Stimulated activated CD4-positive, alpha-beta T cell treated with anti-CD3 and anti-CD28 coated beads, Interleukin-1b, Interleukin-23, amount 100 ng/mL, for 24 hours (primary cell): ENCODE measurements at regions not wholly inside any gene's neighbourhood (a gene's known extent, or its start where the extent isn't known, plus 50 kb on each side); places are given as distances from the start of the nearest gene placed in this dataset.

Experiments used
- DNase-seq, 4 experiments: peaks; one replicate each; pipeline ENCODE4 v3.0.0-alpha.2; 2020; ENCODE audit warnings: low read depth in 4 of 4, low spot score in 1 of 4

- DNase-seq = no peak
Measured at GRCh38 chr2:173666171-173666888, 298.8 kb downstream of the SP3 start.

- DNase-seq = no peak
Measured at GRCh38 chr2:173667014-173667413, 298.2 kb downstream of the SP3 start.

- DNase-seq = no peak
Measured at GRCh38 chr2:173667415-173667814, 297.8 kb downstream of the SP3 start.

GRCh38 chr2:173669271-173669853, 295.8 kb downstream of the SP3 start:
- no peak for DNase-seq

- no peak for DNase-seq
Measured at GRCh38 chr2:173669888-173670287, 295.3 kb downstream of the SP3 start.

- no peak for DNase-seq
Measured at GRCh38 chr2:173672573-173673340, 292.4 kb downstream of the SP3 start.

- DNase-seq = no peak
Measured at GRCh38 chr2:173673640-173674039, 291.5 kb downstream of the SP3 start.

- DNase-seq = no peak
Measured at GRCh38 chr2:173676647-173677046, 288.5 kb downstream of the SP3 start.

- no peak for DNase-seq
Measured at GRCh38 chr2:173678186-173678585, 287.0 kb downstream of the SP3 start.

GRCh38 chr2:173680574-173680973, 284.6 kb downstream of the SP3 start:
- no peak for DNase-seq

GRCh38 chr2:173681881-173682650, 283.1 kb downstream of the SP3 start:
- DNase-seq = no peak

- no peak for DNase-seq
Measured at GRCh38 chr2:173684896-173685459, 280.2 kb downstream of the SP3 start.

GRCh38 chr2:173690349-173690748, 274.8 kb downstream of the SP3 start:
- DNase-seq = no peak

- DNase-seq = no peak
Measured at GRCh38 chr2:173692068-173692467, 273.1 kb downstream of the SP3 start.

GRCh38 chr2:173693044-173693589, 272.1 kb downstream of the SP3 start:
- no peak for DNase-seq

- no peak for DNase-seq
Measured at GRCh38 chr2:173696274-173696673, 268.9 kb downstream of the SP3 start.

- no peak for DNase-seq
Measured at GRCh38 chr2:173697929-173698328, 267.2 kb downstream of the SP3 start.

GRCh38 chr2:173705656-173706055, 259.5 kb downstream of the SP3 start:
- DNase-seq = no peak

- no peak for DNase-seq
Measured at GRCh38 chr2:173706936-173707335, 258.2 kb downstream of the SP3 start.

- DNase-seq = no peak
Measured at GRCh38 chr2:173708806-173709205, 256.4 kb downstream of the SP3 start.

- DNase-seq = no peak
Measured at GRCh38 chr2:173711816-173712215, 253.4 kb downstream of the SP3 start.
